HG02610 (cell line): ENCODE measurements at regions not wholly inside any gene's neighbourhood (a gene's known extent, or its start where the extent isn't known, plus 50 kb on each side); places are given as distances from the start of the nearest gene placed in this dataset.

Experiments used
- ATAC-seq: cut with Tn5 transposase; IDR thresholded peaks from one replicate; pipeline ENCODE4 v1.9.1; 2021; ENCODE audit warnings: mild to moderate bottlenecking, moderate library complexity; ENCODE audit not compliant: unreplicated experiment

DNA sequence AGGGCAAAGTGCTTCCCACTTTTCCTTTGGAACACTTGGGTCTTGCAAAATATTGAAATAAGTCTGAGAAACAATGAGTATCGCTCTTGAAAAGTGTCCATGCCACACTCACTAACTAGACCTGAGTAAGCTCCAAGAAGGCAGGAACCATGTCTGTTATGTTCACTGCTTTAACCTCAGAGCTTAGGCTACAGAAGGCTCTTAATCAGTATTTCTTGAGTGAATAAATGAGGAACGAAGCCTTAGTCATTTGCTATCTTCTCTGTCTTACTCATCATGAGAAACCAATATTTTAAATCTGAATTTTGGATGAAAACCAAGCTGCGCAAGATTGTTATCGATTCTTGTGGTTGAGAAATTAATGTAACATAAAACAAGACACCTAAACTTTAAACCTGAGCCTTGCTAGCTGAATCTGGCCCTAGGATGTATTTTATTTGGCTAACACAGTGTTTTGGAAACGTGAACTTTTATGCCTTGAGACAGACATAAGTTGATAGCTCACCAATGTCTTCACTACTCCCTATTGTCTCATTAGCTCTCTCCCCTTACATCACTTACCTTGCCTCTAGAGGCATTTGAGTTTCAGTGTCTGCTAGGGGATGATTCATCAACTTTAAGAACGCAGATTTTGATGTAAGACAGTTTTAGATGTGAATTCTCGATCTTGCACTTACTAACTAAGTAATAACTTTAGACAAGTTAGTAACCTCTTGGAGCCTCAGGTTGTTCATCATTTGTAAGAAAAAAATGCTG is 392.8 kb upstream of the MEIS1 start:
- ATAC-seq: no peak

DNA sequence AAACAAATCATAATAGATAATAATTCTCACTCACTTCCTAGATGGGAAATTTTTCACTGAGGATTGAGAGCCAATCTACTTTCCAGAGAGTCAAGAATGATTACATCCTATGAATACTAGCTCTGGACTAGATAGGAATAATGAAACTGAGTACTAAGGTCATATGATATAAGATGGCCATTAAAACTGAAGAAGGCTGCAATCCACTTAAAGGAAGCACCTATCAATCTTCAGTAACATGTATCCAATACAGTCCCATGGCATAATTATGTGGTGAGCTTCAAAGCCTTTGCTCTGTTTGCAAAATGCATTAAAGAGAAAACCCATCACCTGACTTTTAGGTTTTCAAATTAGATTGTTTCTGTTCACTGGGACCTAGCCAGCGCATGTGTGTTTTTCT is 398.0 kb upstream of the MEIS1 start:
- ATAC-seq: no peak

DNA sequence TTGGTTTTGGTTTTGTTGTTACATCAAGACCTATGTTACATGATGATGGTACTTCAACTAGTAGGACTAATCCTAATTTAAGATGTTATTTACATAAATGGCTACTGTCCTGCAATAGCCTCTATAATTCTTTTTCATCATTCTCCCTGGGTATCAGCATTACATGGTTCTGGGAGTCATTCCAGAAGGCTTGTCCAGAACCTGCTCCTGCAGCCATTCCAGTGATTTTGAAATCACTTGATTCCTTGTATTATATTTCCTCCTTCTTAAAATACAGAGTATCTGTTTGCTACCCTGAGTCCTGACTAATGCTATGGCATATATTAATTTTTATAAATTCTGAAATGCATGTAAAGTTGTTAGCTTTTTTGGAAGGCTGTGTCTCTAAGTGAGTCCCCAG is 400.5 kb upstream of the MEIS1 start:
- ATAC-seq: no peak

DNA sequence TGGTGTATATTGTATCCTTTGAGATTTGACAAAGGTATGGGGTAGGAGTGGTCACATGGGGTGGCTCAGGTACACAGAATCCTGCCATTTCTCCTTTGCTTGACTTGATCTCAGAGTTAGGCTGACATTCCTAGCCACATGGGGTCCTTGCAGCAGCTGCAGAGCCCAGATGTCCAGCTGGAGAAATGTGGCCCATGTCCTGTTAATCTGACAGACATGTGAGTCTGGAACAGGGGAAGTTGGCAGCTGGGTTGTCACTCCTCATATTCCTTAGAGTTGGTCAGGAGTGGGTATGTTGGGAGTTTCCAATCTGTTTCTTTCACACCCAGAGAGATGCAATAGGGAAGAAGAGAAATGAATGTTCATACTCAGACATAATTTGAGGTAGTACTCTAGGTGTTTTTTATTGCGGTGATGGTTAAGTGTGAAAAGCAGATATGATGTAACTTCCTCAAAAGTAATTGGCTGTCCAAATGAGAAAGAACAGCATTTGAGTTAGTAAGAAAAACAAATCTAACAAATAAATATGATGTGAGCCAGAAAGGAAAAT is 402.6 kb upstream of the MEIS1 start:
- peak; percentile 73 for ATAC-seq

DNA sequence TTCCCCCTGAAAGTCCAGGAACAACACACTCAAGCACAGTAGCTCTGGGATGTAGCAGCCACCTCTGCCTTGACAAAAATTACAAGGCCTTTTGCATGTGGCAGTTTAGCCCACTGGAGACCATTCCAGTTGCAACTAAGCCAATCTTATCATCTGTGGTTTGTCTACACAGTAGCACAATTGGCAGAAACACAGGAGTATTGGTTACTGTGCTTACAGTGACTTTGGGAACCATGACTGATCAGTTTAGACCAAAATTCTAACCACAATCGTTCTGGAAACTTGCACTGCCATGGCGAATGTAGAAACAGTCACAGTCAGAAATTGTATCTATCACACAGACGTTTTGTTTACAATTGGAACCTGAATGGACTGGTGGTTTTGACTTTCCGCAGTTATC is 403.7 kb upstream of the MEIS1 start:
- no peak for ATAC-seq

DNA sequence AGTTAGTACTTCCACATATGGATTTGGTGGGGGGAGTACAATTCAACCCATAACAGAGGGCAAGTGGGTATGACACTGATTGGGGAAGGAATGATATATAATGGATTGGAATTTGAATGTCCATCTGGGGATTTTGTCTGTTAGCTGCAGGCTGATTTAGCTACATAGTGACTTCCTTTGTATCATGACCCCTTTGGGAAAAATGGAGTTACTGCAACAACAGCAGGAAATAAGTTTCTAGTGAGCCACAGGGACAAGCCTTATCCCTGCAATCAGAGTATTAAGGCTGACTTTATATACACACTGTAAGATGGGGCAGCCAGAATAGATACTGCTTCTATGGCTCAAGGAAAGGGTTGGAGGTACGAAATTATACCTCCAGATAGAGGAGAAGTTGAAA is 404.4 kb upstream of the MEIS1 start:
- no peak for ATAC-seq

DNA sequence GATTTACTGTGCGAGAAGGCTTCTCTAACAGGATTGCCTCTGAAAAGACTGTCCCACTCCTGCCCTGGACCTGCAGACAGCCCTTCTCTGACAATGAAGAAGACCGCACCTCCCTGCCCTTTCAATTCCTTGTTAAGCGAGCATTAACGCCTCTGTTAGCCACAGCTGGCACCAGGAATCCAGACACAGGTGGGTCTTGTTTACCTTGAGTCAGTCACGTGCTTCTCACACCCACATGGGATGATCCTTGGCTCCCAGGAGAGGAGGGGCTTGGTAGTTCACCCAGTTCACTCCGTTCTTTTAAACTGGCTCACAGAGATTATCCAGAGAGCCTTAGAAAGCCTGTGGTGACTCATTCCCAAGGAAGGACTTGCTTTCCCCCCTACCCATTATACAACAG is 410.5 kb upstream of the MEIS1 start:
- ATAC-seq: no peak

DNA sequence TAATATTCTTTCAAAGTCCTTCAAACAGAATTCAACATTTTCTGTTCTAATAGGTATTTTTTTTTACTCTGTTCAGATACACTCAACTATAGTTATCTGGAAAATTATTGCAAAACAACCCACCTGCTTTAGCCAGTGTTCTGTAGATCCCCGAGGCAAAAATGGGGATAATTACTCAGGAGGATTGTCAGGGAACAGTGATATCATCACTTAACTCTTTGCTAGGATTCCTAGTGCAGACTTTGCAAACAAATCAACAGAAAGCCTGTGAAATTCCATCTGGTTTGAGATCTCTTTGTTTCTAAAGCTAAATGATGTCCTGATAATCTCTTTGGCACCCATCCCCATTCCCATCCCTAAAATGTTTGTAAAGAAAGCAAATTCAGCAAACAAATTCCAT is 413.6 kb upstream of the MEIS1 start:
- no peak for ATAC-seq

DNA sequence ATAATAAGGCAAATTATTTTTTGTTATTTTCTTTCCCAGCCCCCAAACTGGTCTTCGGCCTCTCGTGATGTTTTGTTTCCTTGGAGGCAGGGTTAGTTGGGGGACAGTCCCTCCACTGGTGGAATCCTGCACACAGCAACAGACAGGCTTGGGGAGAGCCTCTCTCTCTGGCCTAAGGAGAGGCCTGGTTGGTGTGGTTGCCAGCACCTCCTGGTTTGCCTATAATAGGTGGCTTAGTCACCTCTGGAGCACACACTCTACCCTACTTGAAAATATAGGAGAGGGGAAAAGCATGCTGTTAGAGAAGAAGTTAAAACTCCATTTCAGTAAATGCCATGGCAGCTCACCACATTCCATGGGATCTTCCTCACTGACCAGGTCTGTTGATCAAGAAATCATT is 417.2 kb upstream of the MEIS1 start:
- ATAC-seq: no peak

DNA sequence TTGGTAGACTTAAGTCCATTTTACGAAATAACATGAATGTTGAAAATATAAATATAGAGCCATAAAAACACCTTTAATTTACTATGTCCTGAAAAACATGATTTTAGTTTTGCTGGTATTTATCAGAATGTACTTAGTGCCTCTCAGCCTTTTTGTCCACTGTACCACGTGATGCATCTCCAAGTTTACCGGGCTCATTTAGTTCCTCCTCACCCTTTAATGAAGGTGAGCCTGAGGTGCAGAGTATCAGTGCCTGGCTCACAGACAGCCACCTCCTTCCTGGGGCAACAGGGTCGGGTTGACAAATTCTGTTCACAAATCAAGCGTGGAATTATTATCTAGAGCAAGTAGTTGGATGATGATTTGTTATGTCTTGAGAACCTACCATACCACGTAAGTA is 420.5 kb upstream of the MEIS1 start:
- ATAC-seq: no peak

DNA sequence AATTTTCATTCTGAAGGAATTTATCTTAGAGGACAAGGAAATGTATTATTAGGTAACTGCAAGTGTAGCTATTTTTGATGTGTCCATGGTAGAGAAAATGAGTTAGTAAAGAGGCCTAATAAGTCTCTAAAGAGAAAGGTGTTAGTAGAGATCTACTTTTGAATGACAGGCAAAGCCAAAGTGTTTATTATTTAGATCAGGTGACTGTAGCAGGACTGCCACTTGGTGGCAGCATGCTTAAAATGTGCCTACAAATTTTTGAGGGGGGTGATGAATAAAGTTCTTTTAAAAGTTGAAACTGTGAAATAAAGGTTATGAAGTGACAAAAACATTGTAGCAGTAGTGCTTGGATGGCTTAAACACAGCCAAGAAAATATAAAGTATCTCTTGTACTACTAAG is 421.5 kb upstream of the MEIS1 start:
- ATAC-seq: no peak

DNA sequence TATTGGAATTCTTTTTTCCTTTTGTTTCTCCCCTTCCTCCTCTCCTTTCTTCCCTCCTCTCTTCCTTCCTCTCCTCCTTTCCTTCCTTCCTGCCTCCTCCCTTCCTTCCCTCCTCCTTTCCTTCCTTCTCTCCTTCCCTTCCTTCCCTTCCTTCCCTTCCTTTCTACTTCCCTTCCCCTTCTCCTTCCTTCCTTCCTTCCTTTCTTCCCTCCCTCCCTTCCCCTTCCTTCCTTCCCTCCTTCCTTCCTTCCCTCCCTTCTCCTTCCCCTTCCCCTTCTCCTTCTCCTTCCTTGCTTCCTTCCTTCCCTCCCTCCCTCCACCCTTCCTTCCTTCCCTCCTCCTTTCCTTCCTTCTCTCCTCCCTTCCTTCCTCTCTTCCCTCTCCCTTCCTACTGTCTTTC is 431.0 kb upstream of the MEIS1 start:
- no peak for ATAC-seq

DNA sequence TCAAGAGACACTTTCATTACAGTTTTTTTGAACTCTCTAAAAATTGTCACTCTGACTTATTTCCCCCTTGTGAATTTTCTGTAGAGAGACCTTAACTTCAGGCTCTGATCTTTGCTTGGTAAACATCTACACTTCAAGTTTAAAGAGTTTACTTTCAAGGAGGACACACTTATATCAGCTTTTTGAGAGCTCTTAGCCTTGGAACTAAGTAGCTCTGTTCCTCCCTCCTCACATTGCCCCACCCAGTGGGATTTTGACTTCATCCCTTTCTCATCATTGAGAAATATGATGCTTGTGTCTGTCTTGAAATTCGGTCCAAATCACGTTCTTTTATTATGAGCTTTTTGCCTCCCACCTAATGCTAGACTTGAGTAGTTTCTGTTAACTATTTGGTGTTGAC is 433.4 kb upstream of the MEIS1 start:
- ATAC-seq: no peak

DNA sequence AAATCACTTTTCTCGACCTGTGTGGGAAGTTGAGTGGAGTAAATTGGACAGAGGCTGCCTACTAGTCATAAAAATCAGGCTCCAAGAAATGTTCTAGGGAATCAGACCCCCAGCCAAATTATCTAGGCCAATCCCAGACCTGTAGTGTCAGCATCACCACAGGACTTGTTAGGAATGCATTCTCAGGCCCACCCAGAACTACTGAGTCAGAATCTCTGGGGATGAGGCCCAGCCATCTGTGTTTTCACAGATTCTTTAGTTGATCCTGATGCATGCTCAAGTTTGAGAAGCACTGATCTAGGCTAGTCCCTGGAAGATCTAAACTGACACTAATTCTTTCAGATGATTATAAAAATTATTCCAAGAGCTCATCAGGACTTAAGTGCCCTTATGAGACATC is 434.0 kb upstream of the MEIS1 start:
- ATAC-seq: no peak

DNA sequence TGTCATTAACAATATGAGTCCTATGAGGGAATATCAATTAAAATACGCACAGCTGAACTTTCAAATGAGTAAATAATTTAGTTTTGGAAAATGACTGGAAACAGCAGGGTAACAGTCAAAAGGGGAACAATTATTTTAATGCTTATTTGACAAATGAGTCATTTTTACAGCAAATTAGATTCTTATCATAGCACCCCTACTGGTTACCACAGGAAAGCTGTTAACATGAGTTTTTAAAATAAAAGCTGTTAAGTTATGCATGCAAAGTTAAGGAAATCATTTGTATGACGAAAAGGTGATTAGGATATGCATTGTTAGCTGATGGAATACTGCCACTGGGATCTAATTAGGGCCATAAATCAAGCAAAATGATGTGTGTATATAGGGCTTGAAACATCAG is 435.1 kb upstream of the MEIS1 start:
- ATAC-seq: no peak

DNA sequence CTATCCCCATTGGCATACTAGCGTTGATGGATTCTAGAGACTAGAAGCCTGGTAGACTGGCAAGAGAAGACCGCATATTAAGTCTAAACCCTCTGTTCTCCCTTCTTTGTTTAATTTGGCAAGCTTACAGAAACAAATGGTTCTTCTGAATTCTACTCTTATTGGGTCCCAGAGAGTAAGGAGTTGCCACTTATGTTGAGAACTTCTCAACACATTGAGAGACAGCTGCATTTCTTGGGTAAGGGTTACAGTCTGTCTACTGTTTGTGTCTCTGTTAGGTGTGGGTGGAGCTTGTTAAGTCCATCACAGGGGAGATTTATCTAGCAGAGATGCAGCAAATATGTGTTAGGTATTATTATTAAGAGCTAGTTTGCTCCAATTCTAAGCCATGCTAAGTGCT is 435.8 kb upstream of the MEIS1 start:
- no peak for ATAC-seq

DNA sequence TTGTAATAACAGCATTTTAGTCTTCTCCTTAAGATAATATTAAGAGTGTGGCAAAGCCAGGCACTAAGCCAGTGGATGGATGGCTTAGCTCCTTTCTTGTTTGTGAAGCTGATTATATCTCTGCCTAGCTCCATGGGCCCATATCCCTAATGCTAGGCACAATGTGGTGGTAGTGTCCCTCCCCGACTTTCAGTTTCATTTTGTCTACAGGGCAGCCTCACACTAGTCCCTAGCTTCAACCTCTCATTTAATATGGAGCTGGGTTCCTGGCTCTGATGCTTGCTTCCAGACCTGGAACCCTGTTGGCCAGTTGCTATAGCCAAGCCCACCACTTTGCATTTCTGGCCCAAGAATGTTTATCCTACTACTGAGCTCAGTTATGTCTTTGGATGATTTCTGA is 437.0 kb upstream of the MEIS1 start:
- no peak for ATAC-seq

DNA sequence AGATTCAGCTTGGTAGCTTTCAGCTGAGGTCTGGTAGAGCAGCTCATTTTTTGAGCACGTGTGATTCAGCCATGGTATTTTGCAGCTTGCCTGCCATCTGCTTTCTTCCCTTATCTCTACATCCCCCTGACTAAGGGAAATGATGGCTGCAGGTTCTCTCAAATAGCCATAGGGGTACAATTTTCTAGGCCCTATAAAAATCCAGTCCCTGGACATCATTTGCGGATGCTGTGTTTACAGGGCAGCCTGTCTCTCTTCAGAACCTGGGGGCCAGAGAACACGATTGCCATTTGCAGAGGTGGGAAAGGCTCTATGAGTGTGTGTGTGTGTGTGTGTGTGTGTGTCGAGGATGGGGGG is 442.7 kb upstream of the MEIS1 start:
- no peak for ATAC-seq

DNA sequence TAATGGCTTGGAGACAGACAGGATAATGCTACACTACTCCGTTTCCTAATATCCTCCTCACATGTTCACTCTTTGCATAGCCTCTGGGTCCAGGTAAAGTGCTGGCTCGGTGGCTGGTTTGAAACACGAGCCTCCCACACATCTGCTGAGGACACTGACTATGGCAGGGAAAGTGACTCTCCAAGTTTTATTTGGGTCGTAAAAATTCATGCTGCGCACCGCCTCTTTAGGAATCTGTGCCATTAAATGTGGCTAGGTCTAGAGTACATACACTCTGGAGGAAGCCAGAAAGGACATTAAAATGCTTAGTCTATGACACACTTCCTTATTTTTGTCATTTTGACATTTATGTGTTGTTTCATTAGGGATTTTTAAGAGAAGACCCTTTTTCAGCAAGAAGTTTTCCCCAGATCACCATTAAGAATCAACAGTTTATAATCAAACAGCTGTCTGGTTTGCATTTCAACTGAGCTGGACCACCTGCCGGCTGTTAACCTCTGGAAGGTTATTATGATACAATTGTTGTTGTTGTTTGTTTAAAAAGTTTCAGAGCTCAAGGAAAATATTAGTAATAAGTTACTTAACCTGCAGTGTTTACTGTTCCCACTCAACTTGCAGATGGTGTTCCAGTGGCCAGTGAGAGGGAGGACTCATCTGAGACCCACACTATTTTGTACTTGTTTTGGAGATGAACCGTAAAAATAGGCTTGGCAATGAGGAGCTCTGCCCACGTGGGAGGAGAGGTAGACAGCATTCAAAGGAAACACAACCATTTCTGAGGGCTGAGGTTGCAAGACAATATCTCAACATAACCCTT is 443.3 kb upstream of the MEIS1 start:
- no peak for ATAC-seq

DNA sequence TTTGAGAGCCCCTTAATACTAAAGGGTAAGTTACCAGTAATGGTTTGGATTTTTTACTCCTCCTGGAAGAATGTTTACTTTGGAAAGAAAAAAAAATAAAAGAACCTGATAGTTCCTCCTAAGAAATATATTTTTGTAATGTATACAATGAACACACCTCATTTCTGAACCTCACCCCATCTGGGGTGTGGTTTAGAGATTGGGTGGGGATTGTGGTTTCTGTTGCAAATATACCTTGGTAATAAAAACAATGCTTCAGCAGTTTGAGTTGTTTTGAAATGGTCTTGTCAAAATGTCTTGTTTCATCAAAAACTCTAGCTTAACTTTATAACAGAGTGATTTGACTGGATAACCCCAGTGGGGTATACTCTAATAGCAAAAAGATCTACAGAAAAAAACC is 448.9 kb upstream of the MEIS1 start:
- ATAC-seq: no peak

DNA sequence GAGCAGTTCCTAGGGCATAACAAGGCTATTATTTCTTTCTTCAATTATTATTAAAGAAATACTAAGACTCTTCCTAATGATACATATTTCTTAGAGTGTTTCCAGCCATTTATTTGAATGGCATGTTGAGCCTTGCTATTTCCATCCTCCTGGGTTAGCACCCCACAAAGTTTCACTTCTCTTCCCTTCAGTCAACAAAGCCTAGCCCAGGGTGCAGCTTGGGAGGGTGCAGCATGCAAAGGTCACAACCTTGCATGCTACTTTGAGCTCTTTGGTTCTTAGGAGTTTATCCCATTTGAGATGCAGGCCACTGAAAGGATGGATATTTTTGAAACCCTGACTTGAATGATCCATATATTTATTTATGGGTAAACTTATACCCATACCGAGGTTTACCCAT is 454.4 kb upstream of the MEIS1 start:
- no peak for ATAC-seq

DNA sequence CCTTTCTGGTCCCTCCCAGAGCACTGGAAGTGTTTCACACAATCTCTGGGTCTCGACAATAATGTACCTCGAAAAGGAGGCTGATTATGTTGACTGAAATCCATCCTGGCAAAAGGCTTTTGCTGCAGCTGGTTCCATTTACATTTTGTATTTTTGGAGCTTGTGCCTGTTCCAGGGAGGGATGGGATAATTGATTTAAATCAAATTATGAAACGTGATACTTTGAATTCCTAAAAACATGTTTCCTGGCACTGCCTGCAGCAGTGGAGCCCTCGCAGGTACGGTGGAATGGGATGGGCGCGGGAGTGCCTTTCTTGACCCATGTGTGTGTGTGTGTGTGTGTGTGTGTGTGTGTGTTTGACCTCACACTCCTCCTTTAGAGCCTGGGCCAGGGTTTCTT is 455.5 kb upstream of the MEIS1 start:
- ATAC-seq: no peak
